Erythroblast (primary cell): ENCODE measurements at regions not wholly inside any gene's neighbourhood (a gene's known extent, or its start where the extent isn't known, plus 50 kb on each side); places are given as distances from the start of the nearest gene placed in this dataset.

ENCODE experiments used
- GATA1 ChIP-seq: IDR thresholded peaks from 2 replicates; pipeline ENCODE4 v1.6.1; 2011; ENCODE audit warnings: low read depth, mild to moderate bottlenecking, control low read depth, low read length, moderate library complexity
- POLR2A ChIP-seq: IDR thresholded peaks from 2 replicates; pipeline ENCODE4 v1.6.1; 2011; ENCODE audit warnings: mild to moderate bottlenecking, low read length

DNA sequence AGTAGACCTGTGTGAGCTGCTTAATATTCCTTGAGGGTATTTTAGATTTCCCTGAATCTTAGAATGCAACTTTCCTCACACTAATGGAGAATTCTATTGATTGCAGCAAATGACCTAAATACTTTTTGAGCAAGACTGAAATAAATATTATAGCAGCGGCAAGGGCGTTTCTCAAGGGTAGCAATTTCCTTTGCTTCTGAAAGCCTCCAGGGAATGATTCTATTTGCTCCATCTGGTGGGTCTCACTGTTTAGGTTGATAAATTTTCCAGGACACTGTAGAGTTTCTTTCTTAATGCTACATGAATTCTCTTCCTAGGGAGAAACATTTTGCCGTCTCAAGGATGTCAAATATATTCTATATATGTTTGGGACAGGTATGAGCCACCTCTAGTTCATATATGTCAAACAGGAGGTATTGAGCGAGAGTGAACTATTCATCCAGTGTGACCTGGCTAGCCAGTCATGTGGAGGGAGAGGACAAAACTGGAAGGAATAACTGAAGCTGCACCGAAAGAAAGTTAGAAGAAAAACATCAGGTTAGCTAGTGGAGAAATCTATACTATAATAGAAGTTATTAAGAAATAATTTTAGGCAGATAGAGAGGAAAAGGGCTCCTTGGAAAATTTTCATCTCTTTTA, 57.9 kb upstream of the FZD8 start:
- no peak for TF ChIP-seq POLR2A
- no peak for TF ChIP-seq GATA1
